LNCaP clone FGC (cell line): ENCODE measurements at regions not wholly inside any gene's neighbourhood (a gene's known extent, or its start where the extent isn't known, plus 50 kb on each side); places are given as distances from the start of the nearest gene placed in this dataset.

Source experiments
- DNase-seq: peaks from one replicate; pipeline ENCODE4 v3.0.0-alpha.2; 2011; ENCODE audit warnings: low read depth
- H3K4me3 ChIP-seq: 2 replicates; pipeline ENCODE4 v1.5.1; 2011; ENCODE audit warnings: mild to moderate bottlenecking, low read depth, low read length, control low read depth
- TF ChIP-seq, protein P1 (sequence below): IDR thresholded peaks from 2 replicates; pipeline ENCODE4 v1.5.1; 2012; ENCODE audit warnings: mild to moderate bottlenecking; ENCODE audit not compliant: control insufficient read depth, insufficient read depth; ENCODE audit errors: extremely low read depth

DNA sequence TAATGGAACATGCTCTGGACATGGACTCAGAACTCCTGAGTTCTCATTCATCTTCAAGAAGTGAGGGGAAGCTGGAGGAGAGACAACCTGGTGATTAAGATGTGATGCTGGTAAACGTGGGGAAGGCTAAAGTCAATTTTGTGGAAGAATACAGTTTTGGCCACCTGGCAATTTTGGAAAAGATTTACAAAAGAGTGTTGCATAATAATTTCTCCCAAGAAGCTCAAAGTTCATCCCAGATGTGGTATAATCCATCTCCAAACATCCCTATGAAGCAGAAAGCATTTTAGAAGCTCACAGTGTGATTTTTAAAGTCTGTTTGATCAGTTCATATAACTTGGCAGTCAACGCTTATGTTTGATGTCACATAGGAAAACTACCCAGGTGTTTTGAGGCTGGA is 208.7 kb downstream of the LMX1A start:
- no peak overlapping the region for H3K4me3 ChIP-seq
- TF ChIP-seq, protein P1, sequence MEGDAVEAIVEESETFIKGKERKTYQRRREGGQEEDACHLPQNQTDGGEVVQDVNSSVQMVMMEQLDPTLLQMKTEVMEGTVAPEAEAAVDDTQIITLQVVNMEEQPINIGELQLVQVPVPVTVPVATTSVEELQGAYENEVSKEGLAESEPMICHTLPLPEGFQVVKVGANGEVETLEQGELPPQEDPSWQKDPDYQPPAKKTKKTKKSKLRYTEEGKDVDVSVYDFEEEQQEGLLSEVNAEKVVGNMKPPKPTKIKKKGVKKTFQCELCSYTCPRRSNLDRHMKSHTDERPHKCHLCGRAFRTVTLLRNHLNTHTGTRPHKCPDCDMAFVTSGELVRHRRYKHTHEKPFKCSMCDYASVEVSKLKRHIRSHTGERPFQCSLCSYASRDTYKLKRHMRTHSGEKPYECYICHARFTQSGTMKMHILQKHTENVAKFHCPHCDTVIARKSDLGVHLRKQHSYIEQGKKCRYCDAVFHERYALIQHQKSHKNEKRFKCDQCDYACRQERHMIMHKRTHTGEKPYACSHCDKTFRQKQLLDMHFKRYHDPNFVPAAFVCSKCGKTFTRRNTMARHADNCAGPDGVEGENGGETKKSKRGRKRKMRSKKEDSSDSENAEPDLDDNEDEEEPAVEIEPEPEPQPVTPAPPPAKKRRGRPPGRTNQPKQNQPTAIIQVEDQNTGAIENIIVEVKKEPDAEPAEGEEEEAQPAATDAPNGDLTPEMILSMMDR, result no peak
- DNase-seq, result no peak

DNA sequence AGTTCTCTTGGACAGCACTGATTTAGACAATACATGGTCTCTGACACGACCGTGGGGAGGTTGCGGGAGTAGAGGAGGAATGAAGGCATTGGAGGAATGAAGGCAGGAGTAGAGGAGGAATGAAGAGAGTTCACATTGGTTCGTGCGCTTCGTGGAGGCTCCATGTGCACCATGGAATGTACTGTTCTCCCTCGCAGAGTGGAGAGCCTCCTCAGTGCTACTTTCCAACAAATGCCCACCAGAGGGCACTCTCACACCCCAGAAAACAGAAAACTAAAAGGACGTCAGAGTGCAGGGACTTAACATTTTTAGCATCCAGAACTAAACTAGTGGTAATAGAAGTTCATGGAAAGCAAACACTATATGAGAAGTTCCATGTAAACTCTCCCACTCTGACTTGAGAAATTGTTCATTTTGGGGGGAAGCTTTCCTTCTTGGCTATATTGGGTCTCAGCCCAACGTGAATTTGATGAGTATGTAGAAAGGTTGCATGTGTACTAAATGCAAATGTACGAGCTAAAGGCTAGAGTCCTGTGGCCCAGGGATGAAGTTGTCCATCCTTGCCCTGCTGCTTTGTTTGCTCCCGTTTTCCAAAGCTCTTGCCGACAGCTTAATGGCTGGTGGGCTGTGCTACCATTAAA is 211.6 kb downstream of the LMX1A start:
- peak; percentile 14 for DNase-seq
- TF ChIP-seq, protein P1, result peak; percentile 89
- no peak overlapping the region for H3K4me3 ChIP-seq

DNA sequence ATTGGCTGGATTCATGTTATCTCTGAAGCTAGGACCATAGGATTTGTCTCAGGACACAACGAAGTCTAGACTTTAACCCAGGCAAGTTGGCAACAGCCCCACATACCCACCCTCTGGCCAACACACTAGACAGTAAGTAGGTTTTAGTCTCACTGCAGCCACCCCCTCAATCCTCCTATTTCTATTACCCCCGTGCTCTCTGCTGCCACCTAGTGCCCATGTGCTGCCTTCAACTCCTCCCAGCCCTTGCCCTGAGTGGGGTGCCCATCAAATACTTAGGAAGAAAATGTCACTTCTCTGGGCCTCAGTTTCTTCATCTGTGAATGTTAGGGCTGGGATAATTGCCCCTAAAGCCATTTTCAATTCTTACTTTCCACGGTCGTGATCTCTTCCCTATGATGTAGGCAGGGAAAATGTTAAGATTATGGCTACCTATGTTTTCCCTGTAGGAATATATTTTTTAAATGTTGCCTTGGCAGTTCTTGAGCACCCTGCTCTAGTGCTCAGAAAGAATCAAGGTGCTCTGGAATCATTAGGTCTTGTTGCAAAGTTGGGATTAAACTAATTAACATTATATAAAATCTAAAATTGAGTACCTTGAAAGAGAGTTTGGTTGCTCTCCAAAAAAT is 213.0 kb downstream of the LMX1A start:
- TF ChIP-seq, protein P1, result peak; percentile 84
- no peak overlapping the region for H3K4me3 ChIP-seq
- no peak for DNase-seq

DNA sequence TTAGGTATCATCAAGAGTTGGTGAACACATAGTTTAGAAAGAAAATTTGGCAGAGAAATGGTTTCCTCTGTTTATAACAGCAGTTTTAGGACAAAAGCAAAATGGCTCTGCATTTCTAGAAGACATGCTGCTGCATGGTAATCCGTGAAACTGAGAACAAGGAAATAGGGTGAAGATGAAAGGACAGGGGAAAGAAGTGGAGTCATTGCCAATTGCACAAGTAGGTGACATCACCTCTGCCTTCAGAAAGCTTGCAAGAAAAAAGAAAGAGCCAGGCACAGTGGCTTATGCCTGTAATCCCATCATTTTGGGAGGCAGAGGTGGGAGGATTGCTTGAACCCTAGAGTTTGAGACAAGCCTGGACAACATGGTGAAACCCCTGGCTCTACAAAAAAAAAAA is 217.6 kb downstream of the LMX1A start:
- TF ChIP-seq, protein P1, result no peak
- DNase-seq, result no peak
- H3K4me3 ChIP-seq, result no peak overlapping the region

DNA sequence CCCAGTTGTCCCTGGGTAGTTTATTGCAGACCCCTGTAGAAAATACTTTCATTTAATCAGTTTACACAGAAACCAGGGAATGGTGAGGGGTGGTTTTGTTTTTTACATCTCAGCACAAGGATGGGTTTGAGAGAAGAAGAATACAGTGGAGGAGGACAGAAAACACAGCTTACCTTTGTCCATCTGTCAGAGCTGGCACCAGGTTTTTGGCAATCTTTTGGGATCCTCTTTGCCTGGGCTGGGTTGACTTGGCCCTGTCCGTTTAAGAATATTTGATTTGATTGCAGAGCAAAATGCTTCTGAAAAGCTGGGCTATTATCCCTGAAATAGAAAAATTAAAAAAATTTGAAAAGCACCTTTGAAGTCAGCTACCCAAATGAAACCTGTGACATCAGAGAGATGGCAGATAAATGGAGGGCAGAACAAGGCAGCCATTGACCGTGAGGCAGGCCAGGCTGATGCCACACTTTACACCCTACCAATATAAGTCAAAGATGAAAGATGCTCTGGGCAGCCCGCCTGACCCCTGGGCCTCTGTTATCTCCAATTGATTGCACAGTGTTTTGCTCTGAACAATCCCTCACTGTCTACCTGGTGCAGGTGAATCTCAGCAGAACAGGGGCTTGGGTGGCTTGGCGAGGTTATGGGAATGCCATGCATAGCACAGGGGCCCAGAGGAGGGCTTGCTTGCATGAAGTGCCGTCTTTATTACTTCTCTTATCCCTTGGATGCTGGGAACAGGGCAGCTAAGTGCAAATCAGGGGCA is 218.8 kb downstream of the LMX1A start:
- DNase-seq, result no peak
- TF ChIP-seq, protein P1, result no peak
- H3K4me3 ChIP-seq, result no peak overlapping the region

DNA sequence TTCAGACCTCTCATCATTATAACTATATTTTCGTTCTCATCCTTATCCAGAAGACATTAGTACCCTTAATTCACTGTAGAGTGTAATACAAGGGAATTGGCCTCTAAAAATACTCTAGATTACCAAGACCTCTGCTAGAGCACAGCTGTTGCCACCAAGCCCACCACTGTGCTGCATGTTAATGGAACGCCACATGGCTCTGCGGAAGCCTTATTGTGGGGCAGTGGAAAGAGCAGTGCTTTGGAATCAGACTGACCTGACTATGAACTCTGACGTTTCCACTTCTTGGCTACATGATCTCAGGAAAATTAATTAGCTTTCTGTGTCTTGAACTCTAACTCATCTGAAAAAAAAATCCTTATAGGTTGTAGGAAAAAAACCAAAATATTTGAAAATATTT is 222.1 kb downstream of the LMX1A start:
- no peak for DNase-seq
- TF ChIP-seq, protein P1, result no peak

More for the DNA sequence above, 222.1 kb downstream of the LMX1A start:
- no peak overlapping the region for H3K4me3 ChIP-seq
